H9 (cell line): ENCODE measurements at regions not wholly inside any gene's neighbourhood (a gene's known extent, or its start where the extent isn't known, plus 50 kb on each side); places are given as distances from the start of the nearest gene placed in this dataset.
"Not testable (repeated sequence)": the region's sequence is repeated elsewhere in the genome, so short reads cannot be mapped to it uniquely, and the experiment has no call there.

Source experiments
- DNase-seq: peaks from one replicate; pipeline ENCODE4 v3.0.0-alpha.2; 2017
- H2AFZ ChIP-seq: one replicate; pipeline ENCODE4 v1.6.1; 2013; ENCODE audit warnings: mild to moderate bottlenecking, low read length, control low read depth, moderate library complexity
- H2AK5ac ChIP-seq: 2 replicates; pipeline ENCODE4 v1.6.1; 2013; ENCODE audit warnings: low read length, control low read depth, mixed read lengths; ENCODE audit not compliant: insufficient read length
- H2BK120ac ChIP-seq: one replicate; pipeline ENCODE4 v1.6.1; 2013; ENCODE audit warnings: low read depth, mild to moderate bottlenecking, low read length, control low read depth, inconsistent platforms; ENCODE audit not compliant: poor library complexity, severe bottlenecking
- H2BK12ac ChIP-seq: 2 replicates; pipeline ENCODE4 v1.6.1; 2013; ENCODE audit warnings: low read length, control low read depth, mixed read lengths, low read depth; ENCODE audit not compliant: insufficient read length
- H2BK15ac ChIP-seq: 2 replicates; pipeline ENCODE4 v1.6.1; 2013; ENCODE audit warnings: low read depth, low read length, control low read depth
- H2BK20ac ChIP-seq: one replicate; pipeline ENCODE4 v1.6.1; 2013; ENCODE audit warnings: low read depth, mild to moderate bottlenecking, low read length, control low read depth, inconsistent platforms; ENCODE audit not compliant: poor library complexity, severe bottlenecking
- H2BK5ac ChIP-seq: 2 replicates; pipeline ENCODE4 v1.6.1; 2013; ENCODE audit warnings: low read length, control low read depth, mixed read lengths; ENCODE audit not compliant: insufficient read length
- H3K14ac ChIP-seq: 2 replicates; pipeline ENCODE4 v1.6.1; 2013; ENCODE audit warnings: low read length, control low read depth; ENCODE audit not compliant: insufficient read depth
- H3K18ac ChIP-seq: 2 replicates; pipeline ENCODE4 v1.6.1; 2013; ENCODE audit warnings: low read depth, mild to moderate bottlenecking, mixed read lengths, low read length, control low read depth; ENCODE audit not compliant: insufficient read length
- H3K23ac ChIP-seq: 2 replicates; pipeline ENCODE4 v1.6.1; 2013; ENCODE audit warnings: low read length, control low read depth, mixed read lengths, low read depth; ENCODE audit not compliant: insufficient read length
- H3K23me2 ChIP-seq: 2 replicates; pipeline ENCODE4 v1.6.1; 2013; ENCODE audit warnings: low read depth, mild to moderate bottlenecking, mixed read lengths, low read length, control low read depth; ENCODE audit not compliant: insufficient read length, poor library complexity, severe bottlenecking
- H3K27ac ChIP-seq: 2 replicates; pipeline ENCODE4 v1.5.1; 2013; ENCODE audit warnings: low read length, control low read depth, mixed read lengths, low read depth; ENCODE audit not compliant: insufficient read length
- H3K27me3 ChIP-seq: 2 replicates; pipeline ENCODE4 v1.6.1; 2013; ENCODE audit warnings: low read length, control low read depth, inconsistent platforms; ENCODE audit not compliant: insufficient read depth
- H3K4ac ChIP-seq: 2 replicates; pipeline ENCODE4 v1.6.1; 2013; ENCODE audit warnings: low read depth, mild to moderate bottlenecking, control low read depth, inconsistent platforms, low read length, moderate library complexity
- H3K4me1 ChIP-seq: 2 replicates; pipeline ENCODE4 v1.6.1; 2013; ENCODE audit warnings: low read length, control low read depth, inconsistent platforms; ENCODE audit not compliant: insufficient read depth
- H3K4me2 ChIP-seq: 2 replicates; pipeline ENCODE4 v1.6.1; 2013; ENCODE audit warnings: low read length, control low read depth, mixed read lengths; ENCODE audit not compliant: insufficient read length, insufficient read depth
- H3K56ac ChIP-seq: 2 replicates; pipeline ENCODE4 v1.6.1; 2013; ENCODE audit warnings: low read depth, mild to moderate bottlenecking, mixed read lengths, low read length, control low read depth; ENCODE audit not compliant: insufficient read length
- H3K79me1 ChIP-seq: 2 replicates; pipeline ENCODE4 v1.6.1; 2013; ENCODE audit warnings: low read depth, mild to moderate bottlenecking, moderate library complexity, low read length, control low read depth, inconsistent platforms; ENCODE audit not compliant: insufficient read depth, poor library complexity, severe bottlenecking
- H3K79me2 ChIP-seq: 2 replicates; pipeline ENCODE4 v1.6.1; 2013; ENCODE audit warnings: low read length, control low read depth, inconsistent platforms; ENCODE audit not compliant: insufficient read depth
- H3K9ac ChIP-seq: 2 replicates; pipeline ENCODE4 v1.6.1; 2013; ENCODE audit warnings: low read length, control low read depth, mixed read lengths; ENCODE audit not compliant: insufficient read length; ENCODE audit errors: extremely low read depth
- H3K9me3 ChIP-seq: one replicate; pipeline ENCODE4 v1.6.1; 2013; ENCODE audit warnings: low read depth, low read length, inconsistent platforms; ENCODE audit not compliant: control insufficient read depth
- H3T11ph ChIP-seq: one replicate; pipeline ENCODE4 v1.6.1; 2013; ENCODE audit warnings: mild to moderate bottlenecking, low read length, control low read depth, inconsistent platforms
- H4K20me1 ChIP-seq: one replicate; pipeline ENCODE4 v1.6.1; 2013; ENCODE audit not compliant: control insufficient read depth, insufficient read length, insufficient read depth
- H4K5ac ChIP-seq: 2 replicates; pipeline ENCODE4 v1.6.1; 2013; ENCODE audit warnings: low read depth, mild to moderate bottlenecking, mixed read lengths, low read length, control low read depth; ENCODE audit not compliant: insufficient read length
- H4K8ac ChIP-seq: replicated peaks from 2 replicates; pipeline ENCODE4 v1.6.1; 2013; ENCODE audit warnings: low read length, control low read depth, mixed read lengths, low read depth; ENCODE audit not compliant: insufficient read length
- H4K91ac ChIP-seq: 2 replicates; pipeline ENCODE4 v1.6.1; 2013; ENCODE audit warnings: low read depth, mild to moderate bottlenecking, moderate library complexity, mixed read lengths, low read length, control low read depth; ENCODE audit not compliant: insufficient read length
- H3K27ac Mint-ChIP-seq, 3 experiments: 2 replicates in 2 of 3; 3 replicates in 1 of 3; pipeline ENCODE4 v1.8.0; 2020 to 2021; ENCODE audit warnings: mixed read lengths in 3 of 3, mild to moderate bottlenecking in 1 of 3, moderate library complexity in 1 of 3
- H3K27me3 Mint-ChIP-seq: 2 replicates; pipeline ENCODE4 v1.8.0; 2021; ENCODE audit warnings: low read depth, mild to moderate bottlenecking, moderate library complexity, mixed read lengths
- H3K36me3 Mint-ChIP-seq, 3 experiments: 2 replicates in 2 of 3; 3 replicates in 1 of 3; pipeline ENCODE4 v1.8.0; 2020 to 2021; ENCODE audit warnings: low read depth in 3 of 3, mixed read lengths in 3 of 3; ENCODE audit not compliant: insufficient read depth in 1 of 3
- H3K4me1 Mint-ChIP-seq, 2 experiments: 2 replicates each; pipeline ENCODE4 v1.8.0; 2020; ENCODE audit warnings: mixed read lengths in 2 of 2
- H3K4me3 Mint-ChIP-seq, 2 experiments: 2 replicates in 1 of 2; 3 replicates in 1 of 2; pipeline ENCODE4 v1.8.0; 2020 to 2021; ENCODE audit warnings: mild to moderate bottlenecking in 2 of 2, mixed read lengths in 2 of 2, moderate library complexity in 1 of 2
- H3K9me3 Mint-ChIP-seq, 2 experiments: 2 replicates in 1 of 2; 3 replicates in 1 of 2; pipeline ENCODE4 v1.8.0; 2020; ENCODE audit warnings: mild to moderate bottlenecking in 2 of 2, mixed read lengths in 2 of 2, moderate library complexity in 1 of 2
- WGBS: extraction: QIAGEN DNeasy Blood & Tissue Kit; methylation state at CpG from one replicate; pipeline ENCODE4 v1.1.7; 2013; ENCODE audit warnings: missing lambda C conversion rate, low lambda C conversion rate, mixed read lengths; ENCODE audit not compliant: insufficient read length; ENCODE audit errors: extremely low coverage; 5-methylcytosine and 5-hydroxymethylcytosine counted together

- H3K4me1 Mint-ChIP-seq, H2BK12ac ChIP-seq, H2BK20ac ChIP-seq, H2AFZ ChIP-seq, H4K8ac ChIP-seq, H3K4me2 ChIP-seq, H2AK5ac ChIP-seq, H2BK5ac ChIP-seq, H2BK15ac ChIP-seq, H3K9ac ChIP-seq, H3K4ac ChIP-seq, H3K14ac ChIP-seq, H2BK120ac ChIP-seq, H3K79me2 ChIP-seq, H3K4me3 Mint-ChIP-seq, H3K79me1 ChIP-seq, H3K27me3 Mint-ChIP-seq, H4K91ac ChIP-seq, H4K20me1 ChIP-seq, H3K56ac ChIP-seq, H3K27me3 ChIP-seq, H3T11ph ChIP-seq, H3K23ac ChIP-seq, H3K9me3 ChIP-seq, H3K27ac ChIP-seq, DNase-seq, H3K4me1 ChIP-seq, H4K5ac ChIP-seq, H3K23me2 ChIP-seq, H3K18ac ChIP-seq, H3K27ac Mint-ChIP-seq: not testable (repeated sequence)
- no CpG with 5 or more reads among the region's 3 CpGs for whole genome bisulfite sequencing
- Mint-ChIP-seq H3K36me3 (peaks cover 2 to 20% (median 12%) of the 10 kb centered on the region in 3 experiments; a peak in 5 of 7 replicates), H3K9me3 (peaks cover 24 to 33% of the 10 kb centered on the region in 2 experiments)
These were observed 137.0 kb upstream of the BCL9 start for GRCh38 chr1:147404344-147404743.
